Colon (tissue), 2 donors: ENCODE measurements at regions not wholly inside any gene's neighbourhood (a gene's known extent, or its start where the extent isn't known, plus 50 kb on each side); places are given as distances from the start of the nearest gene placed in this dataset.
"Not testable (repeated sequence)": the region's sequence is repeated elsewhere in the genome, so short reads cannot be mapped to it uniquely, and the experiment has no call there.

Experiments used
- FAIRE-seq: peaks from 2 replicates; lab custom pipeline; 2012; peaks lifted over from hg19 to GRCh38; lab: Jason Lieb, UNC
- donor health status: control.
- donor health status: control.

DNA sequence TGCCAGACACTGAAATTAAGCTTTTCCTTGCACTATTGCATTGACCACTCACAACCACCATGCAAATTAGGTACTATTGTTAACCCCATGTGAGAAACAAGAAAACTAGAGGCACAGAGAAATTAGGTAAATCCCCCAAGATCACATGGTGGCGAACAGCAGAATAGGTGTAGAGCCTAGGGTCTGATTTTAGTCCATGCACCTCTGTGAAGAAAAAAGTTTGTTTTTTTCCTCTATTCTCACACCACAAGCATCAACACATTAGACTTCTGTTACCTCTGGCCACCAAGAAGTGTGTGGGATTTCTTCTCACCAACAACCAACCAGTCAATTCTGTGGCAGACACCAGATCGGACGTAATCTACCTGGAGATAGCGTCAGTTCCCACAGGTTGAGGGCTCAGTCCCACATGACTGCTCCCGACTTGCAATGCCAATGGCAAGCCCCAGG, 391.9 kb downstream of the COG6 start:
- no peak for FAIRE-seq

DNA sequence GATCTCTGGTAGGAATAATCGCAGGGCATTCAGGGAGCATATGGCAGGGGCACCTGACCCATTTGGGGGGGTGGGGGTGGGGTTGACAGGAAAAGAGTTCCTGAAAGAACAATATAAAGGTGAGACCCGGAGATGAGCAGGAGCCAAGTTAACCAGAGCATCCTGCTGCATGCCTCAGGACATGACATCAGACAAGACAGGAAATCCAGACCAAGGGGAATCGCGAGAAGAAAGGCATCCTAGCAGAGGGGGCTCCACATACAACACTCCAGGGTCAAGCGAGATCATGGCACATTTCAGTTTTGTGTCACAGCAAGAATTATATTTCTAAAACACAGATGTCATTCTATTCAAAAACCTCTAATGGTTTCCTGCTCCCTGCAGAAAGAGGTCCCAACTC, 393.1 kb downstream of the COG6 start:
- FAIRE-seq, result no peak

DNA sequence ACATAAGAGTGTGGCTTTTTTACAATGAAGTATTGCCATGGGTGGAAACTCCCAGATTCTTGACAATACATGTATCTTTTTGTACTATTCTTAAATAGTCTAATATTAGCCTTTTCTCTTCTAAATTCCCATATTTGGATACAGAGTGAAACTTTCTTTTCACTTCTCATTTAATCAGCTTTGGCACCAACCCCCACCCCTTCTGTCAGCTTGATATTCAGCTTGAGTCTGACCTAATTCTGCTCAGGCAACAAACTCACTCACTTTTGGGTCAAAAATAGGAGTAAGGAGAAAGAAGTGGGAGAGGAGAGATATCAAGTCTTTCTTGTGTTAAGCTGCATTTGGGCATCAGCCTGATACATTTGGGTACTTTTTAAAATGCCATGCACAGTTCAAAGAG, 397.5 kb downstream of the COG6 start:
- FAIRE-seq, result no peak

DNA sequence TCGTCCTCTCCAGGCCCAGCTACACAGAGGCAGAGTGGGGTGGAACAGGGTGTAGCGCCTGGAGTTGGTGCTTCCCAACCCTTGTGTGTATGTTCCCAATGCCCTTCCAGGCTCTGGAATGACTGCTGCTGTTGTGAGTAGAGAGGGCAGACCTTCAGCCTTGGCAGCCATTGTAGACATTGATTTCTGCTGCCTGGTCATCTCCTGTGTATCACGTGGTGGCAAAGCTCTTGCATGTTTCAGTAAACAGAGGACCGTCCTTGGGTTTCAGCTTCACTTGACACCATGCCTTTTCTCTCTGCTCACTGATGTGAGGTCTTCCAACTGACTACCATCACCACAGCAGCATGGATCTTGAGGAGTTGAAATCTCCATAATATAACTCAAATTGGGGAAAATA, 397.9 kb downstream of the COG6 start:
- no peak for FAIRE-seq

DNA sequence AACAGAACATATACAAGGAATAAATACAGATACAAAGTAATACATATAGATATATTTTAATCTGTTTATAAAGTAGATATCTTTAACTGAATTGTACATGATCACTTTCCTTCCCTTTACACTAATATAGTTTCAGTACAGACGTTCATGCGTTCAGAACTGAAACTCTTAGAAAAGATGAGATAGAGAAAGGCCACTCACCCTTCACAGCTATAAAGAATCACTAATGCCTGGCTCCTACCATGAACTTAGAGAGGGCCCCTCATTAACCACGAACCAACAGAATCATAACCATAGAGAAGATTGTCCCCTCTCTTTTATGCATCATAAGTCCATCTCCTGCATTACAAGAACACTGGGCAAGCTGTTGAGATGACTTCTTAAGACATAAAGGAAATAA, 399.0 kb downstream of the COG6 start:
- FAIRE-seq, result not testable (repeated sequence)

DNA sequence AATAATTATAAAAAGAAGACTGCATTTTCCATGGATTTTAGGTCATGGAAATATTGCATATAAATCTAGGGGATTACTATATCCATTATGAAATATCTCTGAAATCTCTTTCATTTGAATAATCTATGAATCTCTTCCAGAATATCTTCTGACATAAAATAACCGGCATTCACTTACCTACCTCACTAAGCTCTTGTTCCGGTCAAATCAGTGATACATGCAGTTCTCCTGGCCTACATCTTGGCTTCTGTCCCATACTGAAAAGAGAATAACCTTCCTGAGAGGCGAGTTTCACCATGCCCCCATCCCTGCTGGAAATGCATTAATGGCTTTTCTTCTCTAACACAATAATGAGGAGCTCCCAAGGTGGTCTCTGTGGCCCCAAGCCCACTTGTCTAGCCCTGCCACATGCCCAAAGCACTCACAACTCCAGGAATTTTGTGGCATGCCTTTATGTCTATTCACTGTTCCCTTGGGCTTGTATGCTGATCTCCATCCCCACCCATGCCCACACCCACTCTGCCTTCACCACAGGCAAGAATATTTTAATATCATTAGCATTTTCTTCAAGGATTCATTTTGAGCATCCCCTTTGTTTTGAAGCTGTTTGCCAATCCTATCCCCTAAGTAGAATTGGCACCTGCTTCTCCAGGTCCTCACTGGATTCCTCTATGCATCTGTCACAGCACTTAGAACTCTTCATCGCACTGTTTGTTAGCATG, 401.6 kb downstream of the COG6 start:
- no peak for FAIRE-seq

DNA sequence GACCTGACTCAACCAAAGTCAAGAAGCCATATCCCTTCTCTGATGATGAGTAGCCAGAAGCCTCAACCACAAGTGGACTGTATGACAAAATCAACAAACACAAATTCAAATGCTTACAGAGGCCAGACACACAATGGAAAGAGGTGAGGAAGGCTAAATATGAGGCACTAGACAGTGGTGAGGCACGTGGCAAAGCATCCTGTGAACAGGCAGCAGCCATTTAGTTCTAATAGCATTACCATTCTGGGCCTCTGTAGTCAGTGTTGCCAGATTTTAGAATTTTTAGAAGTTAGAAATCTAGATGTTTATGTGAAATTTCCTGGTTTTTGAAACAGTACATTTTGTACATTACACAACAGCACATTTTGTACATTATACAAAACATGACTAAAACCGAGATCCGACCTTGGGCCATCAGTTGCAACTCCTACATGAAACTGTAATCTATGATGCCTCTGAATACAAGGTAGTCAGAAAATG, 403.3 kb downstream of the COG6 start:
- FAIRE-seq, result no peak

DNA sequence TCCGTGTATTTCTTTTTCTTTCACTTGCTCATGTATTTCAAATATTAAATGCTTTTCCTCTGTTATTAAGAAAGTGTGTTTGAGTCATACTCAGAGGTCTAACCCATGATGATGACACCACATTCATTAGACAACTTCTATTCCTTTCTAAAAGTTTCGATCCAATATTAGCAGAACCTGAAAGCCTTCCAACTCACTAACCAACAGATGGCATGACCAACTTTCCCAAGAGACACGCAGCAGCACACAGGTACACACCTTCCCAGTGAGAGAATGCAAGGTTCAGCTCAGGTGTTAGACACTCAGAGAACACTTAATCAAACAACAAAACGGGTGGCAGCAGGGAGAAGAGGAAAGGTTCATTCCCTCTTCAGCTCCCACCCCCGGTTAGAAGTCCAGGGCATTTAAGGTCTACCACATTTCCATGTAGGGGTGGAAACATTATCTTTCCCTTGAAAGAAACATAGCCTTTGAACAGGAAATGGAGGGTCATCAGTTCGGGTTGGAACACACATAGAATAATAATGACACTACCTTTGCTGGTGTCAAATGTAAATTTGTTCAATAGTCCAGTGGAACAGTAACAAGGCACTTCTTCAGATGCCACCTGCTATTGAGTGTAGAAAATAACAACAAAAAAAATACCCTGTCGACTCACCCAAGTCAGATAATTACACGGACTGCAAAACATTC, 404.2 kb downstream of the COG6 start:
- no peak for FAIRE-seq

DNA sequence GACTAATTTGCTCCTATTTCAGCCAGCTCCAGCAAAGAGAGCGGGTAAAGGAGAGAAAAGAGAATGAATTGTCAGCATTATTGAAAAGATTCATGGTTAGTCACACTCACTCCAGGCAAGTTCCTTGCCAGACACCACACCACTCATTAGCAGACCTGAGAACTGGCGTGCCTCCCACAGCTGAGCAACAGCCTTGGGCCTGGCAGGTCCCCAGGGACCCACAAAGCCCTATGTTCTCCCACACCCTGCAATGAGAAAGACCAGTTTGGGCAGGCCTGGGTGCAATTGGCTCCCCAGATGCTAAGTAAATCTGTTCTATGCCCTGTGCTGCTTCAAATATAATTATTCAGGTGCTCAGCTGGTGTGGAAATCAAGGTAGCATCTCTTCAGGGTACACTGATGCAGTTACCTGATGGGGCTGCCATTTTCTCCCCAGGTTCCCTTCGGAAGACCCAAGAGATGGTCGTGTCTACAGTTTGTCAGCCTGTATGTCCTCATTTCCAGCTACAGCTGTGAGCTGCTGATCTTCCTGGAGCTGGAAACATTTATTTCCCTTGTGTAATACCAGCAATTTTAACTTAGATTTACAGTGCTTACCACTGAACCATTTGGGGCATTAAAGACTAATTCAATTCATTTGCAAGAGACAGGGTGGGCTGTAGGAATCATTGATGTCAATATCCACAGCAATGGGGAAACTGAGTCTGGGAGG, 405.0 kb downstream of the COG6 start:
- no peak for FAIRE-seq

DNA sequence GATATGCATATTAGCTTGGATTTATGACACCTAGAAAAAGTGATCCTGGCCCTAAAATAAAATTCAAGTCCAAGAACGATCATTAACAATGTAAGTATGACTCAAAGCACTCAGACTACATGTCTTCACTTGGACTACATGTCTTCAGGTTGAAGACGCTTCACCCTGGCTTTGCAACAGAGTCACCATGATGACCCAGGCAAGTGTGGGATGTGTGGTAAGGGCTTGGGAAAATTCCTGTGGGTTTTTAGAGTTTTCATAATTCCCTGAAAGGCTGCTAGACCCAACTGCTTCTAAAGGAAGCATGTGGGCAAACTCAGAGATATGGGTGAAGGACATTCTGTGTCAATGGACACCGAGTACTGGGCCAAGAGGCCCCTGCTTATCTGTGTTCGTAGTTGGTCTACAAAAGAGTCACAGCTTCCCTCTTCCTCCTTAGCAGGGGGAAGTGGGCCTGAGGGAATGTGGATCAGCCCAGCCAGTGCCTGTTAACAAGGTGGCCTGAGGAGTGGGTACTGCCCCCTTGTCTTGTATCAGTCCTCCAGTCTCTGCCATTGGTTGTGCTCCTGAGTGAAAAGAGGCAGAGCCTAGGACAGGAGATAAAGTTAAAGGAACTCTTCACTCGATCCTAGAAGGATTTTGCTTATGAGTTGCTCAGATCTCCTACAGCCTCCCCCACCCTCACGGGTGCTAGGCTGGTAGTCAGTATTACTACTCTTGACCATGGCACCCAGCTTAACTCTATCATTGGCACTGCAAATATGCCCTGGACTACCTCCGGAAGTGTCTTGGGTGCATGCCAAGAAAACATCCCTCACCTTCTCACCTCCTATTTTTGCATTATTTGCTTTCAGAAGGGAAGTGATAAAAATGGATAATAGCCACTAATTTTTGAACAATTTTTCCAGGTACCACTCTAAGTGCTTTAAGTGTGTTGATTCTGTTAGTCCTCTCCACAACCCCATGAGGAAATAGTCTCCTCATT, 406.3 kb downstream of the COG6 start:
- no peak for FAIRE-seq

DNA sequence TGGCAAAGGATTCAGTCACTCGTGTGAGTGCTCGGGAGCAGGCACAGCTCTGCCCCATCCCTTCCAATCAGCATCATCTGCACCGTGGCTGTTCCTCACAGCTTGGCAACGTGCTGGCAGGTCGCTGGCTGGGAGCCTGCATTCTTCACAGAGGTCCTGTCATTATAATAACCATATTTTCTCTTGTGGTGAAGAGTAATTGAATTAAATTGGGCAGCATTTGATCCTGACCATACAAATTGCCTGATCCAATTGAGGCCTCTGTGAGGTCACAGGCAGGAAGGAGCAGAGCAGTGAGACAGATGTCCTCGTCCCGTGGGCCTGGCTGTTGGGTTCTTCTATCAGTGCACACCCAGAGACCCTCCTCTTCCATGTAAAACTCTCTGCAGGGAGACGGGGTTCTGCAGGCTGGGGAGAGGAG, 407.8 kb downstream of the COG6 start:
- no peak for FAIRE-seq

DNA sequence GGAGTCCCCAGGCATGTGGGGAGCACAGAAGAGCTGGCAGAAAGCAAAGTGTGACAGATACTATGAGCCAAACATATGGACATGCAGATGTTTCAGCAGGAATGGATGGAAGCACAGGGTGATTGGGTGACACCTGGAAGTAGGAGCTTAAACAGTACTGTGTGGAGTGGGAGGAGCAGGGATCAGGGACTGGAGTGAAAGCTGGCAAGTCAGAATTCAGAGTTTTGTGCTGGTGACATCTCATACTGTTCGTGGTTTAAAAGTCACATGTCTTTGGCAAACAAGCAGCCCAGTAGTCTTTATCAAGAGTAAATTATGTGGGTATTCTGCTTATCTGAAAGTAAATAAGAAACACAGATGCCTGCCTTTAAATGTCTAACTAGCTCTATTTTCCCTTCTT, 408.2 kb downstream of the COG6 start:
- no peak for FAIRE-seq

DNA sequence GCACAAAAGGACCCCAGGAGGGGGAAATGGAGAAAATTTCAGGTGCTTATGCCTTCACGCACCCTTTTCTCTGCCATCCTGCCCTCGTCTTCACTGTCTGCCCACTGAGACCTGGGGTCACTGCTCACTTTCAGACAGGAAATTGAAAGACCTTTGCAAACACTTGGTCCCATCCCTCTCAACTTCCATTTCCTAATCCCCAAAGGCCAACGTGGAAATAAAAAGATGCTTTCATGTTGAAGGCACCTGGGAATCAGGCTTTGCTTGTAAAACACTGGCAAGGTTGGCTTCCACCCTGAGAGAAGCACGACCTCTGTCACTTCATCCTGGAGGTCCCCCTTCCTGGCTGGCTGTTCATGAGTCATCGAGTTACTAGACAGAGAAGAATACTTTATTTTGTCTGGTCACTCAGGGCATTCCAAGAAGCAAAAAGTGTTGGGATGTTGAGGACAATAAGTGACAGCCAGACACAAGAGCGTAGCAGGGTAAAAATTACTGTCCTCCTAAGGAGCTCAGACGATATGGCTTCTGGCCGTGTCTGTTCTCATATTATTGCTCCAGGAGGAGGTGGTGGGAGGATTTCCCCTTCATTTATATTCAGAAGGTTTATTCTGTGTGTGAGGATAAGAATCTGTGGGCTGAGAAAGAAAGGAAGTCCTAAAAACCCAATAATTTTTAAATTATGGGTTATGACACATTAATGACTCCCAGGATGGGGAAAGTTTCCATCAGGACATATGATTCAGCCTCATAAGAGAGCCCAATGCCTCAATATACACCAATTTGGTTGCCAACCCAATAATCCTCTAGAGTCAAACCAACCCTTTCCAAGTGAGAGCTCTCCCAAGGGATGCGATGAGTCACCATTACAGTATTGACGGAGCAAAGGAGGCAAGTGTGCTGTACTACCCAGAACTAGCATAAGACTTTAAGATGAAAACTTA, 409.0 kb downstream of the COG6 start:
- no peak for FAIRE-seq

DNA sequence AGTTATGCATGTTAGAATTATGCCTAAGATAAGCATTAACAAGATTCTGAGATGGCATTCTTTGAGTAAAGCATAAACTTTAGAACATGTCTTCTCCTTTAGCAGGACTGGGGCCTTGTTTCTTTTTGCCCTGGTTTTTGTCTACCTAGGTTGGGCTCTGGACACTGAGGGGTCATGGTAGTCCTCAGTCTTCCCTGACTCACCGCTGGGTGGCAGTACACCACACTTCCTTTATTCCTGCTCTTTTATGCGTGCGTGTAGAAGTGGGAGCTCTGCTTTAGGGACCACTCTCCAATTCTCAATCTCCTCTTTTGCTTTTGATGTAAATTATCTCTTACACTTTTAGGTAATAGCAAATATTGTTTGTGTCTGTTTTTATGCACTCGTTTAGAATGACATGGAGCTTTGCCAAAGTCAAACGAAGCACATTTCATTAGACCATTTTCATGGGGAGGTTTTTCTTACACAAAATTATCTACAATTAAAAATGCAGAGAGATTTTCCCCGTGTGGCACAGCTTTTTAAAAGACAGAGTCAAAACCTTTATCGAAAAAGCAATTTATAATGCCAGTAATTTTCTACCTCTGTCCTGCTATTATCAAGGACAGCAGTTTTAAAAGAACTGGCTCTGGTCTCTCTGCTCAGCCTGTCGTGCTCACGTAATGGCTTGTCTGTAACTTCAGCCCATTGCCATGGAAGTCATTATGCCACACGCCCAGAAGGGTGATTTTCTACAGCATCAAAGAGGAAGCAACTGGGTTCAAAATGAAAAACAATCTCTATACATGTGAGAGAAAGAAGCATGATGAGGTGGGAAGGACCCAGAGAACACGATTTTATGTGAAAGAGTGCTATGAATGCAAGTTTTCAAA, 413.9 kb downstream of the COG6 start:
- no peak for FAIRE-seq

DNA sequence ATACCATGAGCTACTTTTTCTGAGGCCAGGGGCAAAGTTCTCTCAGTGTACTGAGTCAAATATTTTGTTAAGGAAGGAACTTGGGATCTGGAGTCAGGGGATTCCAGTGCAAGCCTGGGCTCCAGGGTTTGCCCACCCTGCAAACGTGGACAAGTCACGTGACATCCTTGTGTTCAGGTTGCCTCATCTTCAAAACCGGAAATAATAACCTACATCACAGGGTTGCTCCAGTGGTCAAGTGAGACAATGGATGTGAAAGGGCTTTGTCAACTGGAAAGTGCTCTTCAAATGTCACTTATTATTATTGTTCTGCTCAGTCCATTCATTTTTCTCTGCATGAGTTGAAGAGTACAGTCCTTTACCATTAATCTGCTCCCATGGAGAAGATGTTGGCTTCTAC, 414.9 kb downstream of the COG6 start:
- no peak for FAIRE-seq

DNA sequence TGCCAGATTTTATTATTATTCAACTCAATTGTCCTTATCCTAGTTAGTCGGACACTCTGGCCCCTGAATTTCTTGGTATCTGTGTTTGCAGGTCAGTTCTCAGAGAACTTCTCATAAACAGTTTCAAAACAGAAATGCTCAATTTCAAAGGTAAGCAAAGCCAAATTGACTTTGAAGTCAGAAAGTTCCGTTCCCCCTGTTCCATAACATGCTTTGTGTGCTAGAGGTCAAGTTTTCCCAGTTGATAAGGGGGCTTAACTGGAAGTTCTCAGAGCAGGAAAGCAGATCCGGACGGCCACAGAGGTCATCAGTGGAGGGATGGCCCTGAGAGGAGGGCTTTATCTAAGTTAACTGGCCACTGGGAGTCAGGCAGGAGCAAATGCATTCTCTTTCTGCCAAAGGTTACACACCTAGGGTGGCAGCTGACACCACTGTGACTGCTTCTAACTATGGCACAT, 417.2 kb downstream of the COG6 start:
- FAIRE-seq, result no peak

DNA sequence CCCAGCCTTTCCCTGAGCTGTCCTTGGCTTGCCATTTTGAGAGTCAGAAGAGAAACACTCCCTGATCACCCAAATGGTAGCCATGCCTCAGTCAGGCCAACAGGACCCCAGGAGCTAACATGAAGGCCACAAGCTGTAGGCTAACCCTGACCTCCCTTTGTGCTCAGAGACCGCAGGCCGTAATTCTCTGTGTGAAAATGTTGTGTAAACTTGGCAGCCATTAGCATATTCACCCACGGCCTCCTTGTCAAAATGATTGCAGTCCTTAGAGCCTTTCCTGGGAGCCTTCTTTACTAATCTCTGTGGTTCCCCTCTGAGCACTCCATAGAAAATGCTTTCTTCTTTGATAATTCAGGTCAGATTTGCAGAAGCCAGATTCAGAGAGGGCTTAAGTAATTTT, 418.9 kb downstream of the COG6 start:
- no peak for FAIRE-seq

DNA sequence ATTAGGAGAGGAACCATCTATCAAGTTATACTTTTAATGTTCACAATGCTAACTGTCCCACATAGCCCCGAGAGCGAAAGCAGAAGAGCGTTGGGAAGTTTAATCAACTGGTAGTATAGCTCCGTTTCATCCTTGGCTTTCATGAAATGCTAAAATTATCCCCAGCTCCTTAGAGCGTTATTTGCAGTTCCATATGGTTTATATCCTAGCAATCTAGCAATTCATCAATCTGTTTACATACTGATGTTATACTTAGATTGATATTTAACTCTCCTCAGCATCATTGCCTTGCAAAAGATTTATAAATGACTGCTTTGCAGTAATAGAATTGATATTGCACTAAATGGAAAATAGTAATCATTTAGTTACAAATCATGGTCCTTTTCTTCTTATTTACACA, 419.8 kb downstream of the COG6 start:
- no peak for FAIRE-seq

DNA sequence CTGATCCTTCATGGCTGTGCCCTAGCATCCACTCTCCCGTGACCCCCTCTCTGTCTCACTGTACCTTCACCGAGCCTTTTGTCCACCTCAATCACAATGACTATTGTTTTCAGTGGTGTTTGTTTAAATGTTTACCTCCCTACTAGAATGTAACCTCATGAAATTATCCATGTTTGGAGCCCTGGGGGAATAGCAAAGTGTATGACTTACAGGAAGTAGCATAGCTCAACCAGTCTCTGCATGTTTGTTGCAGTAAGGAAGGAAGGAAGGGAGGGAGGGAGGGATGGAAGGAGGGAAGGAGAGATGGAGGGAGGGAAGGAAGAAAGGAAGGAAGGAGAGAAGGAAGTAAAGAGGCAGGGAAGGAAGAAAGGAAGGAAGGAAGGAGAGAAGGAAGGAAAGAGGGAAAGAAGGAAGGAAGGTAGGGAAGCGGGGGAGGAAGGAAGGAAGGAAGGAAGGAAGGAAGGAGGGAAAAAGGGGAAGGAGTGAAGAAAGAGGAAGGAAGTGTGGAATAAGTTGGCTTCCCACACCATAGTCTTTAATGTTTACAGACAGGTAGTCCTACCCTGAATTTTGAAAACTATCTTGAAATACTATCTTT, 421.4 kb downstream of the COG6 start:
- FAIRE-seq, result no peak
